Peyer's patch (tissue), 4 donors: ENCODE measurements at regions not wholly inside any gene's neighbourhood (a gene's known extent, or its start where the extent isn't known, plus 50 kb on each side); places are given as distances from the start of the nearest gene placed in this dataset.

Experiments
- DNase-seq, 3 donors: peaks; one replicate each; pipeline ENCODE4 v3.0.0-alpha.2; 2017 to 2019
- H3K27ac ChIP-seq, 4 donors: fragments of 200-600 bp; sonication (generic); one replicate each; pipeline ENCODE4 v1.5.1; 2016 to 2019
- H3K27me3 ChIP-seq, 2 donors: fragments of 200-600 bp; sonication (generic); one replicate each; pipeline ENCODE4 v1.5.1; 2019
- H3K36me3 ChIP-seq, 3 donors: fragments of 200-600 bp; sonication (generic); one replicate each; pipeline ENCODE4 v1.5.1; 2016 to 2019
- H3K4me1 ChIP-seq, 4 donors: fragments of 200-600 bp; sonication (generic); one replicate each; pipeline ENCODE4 v1.5.1; 2016 to 2019
- H3K4me3 ChIP-seq, 4 donors: fragments of 200-600 bp; sonication (generic); 1 replicate in 3 of 4; 2 replicates in 1 of 4; pipeline ENCODE4 v1.5.1; 2016 to 2019; ENCODE audit warnings: mild to moderate bottlenecking in 1 of 4
- H3K9me3 ChIP-seq, 4 donors: fragments of 200-600 bp; sonication (generic); one replicate each; pipeline ENCODE4 v1.5.1; 2016 to 2019; ENCODE audit warnings: mild to moderate bottlenecking in 1 of 4
- POLR2A ChIP-seq, 2 donors: fragments of 450-650 bp; IDR thresholded peaks; one replicate each; pipeline ENCODE4 v1.5.1; 2017; ENCODE audit warnings: antibody characterized with exemption in 2 of 2, mild to moderate bottlenecking in 2 of 2, moderate library complexity in 2 of 2
- TF ChIP-seq, protein P1 (sequence below), 6 experiments: fragments of 450-650 bp in 4 of 6; fragments of 200-600 bp in 2 of 6; sonication (generic) in 1 of 6; IDR thresholded peaks; one replicate each; pipeline ENCODE4 v1.5.1; 2017 to 2019; ENCODE audit warnings: antibody characterized with exemption in 6 of 6, mild to moderate bottlenecking in 3 of 6, moderate library complexity in 1 of 6

DNA sequence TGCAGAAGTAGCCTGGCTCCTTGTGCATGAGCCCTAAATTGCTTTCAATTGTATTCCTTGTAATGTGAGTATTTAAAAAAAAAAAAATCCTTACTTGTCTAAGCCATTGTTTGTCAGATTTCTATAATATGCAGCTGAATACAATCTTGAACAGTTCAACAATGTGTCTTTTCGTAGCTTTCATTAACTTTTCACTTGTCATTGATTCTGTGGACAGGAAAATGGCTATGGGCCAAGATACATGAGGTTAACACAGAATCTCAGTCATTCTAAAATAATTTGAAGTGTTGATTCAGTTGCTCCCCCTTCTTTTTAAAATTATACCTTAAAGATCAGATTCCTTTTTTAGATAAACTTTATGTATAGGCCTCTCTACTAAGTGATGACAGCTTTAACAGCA lies 395.8 kb upstream of the KLF12 start:
- no peaks in the 10 kb centered on the region for H3K9me3 ChIP-seq
- H3K27me3 ChIP-seq, result no peaks in the 10 kb centered on the region
- no peak overlapping the region for H3K27ac ChIP-seq
- no peak overlapping the region for H3K4me3 ChIP-seq
- no peaks in the 10 kb centered on the region for H3K36me3 ChIP-seq
- DNase-seq, result no peak
- no peaks in the 10 kb centered on the region for H3K4me1 ChIP-seq
- TF ChIP-seq POLR2A (IDR thresholded peaks at IDR 0.05), result no peak
- TF ChIP-seq, protein P1, sequence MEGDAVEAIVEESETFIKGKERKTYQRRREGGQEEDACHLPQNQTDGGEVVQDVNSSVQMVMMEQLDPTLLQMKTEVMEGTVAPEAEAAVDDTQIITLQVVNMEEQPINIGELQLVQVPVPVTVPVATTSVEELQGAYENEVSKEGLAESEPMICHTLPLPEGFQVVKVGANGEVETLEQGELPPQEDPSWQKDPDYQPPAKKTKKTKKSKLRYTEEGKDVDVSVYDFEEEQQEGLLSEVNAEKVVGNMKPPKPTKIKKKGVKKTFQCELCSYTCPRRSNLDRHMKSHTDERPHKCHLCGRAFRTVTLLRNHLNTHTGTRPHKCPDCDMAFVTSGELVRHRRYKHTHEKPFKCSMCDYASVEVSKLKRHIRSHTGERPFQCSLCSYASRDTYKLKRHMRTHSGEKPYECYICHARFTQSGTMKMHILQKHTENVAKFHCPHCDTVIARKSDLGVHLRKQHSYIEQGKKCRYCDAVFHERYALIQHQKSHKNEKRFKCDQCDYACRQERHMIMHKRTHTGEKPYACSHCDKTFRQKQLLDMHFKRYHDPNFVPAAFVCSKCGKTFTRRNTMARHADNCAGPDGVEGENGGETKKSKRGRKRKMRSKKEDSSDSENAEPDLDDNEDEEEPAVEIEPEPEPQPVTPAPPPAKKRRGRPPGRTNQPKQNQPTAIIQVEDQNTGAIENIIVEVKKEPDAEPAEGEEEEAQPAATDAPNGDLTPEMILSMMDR (IDR thresholded peaks at IDR 0.05), result no peak

DNA sequence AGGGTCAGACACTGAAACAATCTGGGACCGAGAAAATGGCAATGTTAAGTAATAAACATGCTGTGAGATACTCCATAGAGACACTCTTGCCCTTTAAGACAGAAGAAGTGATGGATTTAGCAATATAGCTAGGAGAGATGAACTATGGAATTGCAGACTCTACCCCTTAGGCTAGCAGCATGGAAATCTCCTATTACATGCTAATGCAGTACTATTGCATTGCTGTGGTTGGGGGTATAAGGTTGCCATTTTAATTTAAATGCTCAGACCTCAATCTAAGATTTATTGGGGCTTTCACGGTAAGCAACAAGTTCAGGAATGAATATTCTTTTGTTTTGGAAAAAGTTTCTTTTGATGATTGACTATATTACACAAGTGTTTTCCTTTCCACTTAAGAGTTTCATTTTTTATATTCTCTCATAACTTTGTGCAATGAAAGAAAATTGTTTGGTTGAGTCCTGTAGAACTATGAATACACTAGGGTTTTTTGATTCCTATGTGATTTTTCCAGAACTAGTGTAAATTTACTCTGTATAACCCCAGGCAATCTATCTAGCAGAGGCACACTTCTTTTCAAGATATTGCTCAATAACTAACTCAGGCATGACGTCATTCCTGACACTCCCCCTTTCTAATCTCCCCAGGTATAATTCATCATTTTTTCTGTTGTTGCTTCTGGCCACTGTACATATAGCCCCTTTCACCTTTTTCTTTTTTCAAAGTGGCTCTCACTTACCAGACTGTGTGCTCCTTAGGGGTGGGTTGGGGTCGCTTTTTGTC lies 394.7 kb upstream of the KLF12 start:
- Histone ChIP-seq H3K4me1 (no peaks in the 10 kb centered on the region), H3K36me3 (no peaks in the 10 kb centered on the region), H3K27me3 (no peaks in the 10 kb centered on the region), H3K4me3 (no peak overlapping the region), H3K9me3 (no peaks in the 10 kb centered on the region), H3K27ac (no peak overlapping the region)
- no peak for DNase-seq
- TF ChIP-seq POLR2A (IDR thresholded peaks at IDR 0.05), result no peak
- TF ChIP-seq, protein P1 (IDR thresholded peaks at IDR 0.05), result no peak

GRCh38 chr13:74523057-74523456 lies 388.9 kb upstream of the KLF12 start:
- DNase-seq, result no peak
- TF ChIP-seq, protein P1 (IDR thresholded peaks at IDR 0.05), result no peak
- no peak for TF ChIP-seq POLR2A (IDR thresholded peaks at IDR 0.05)
- H3K27ac ChIP-seq, result no peak overlapping the region
- H3K36me3 ChIP-seq, result no peaks in the 10 kb centered on the region
- H3K9me3 ChIP-seq, result no peaks in the 10 kb centered on the region
- no peak overlapping the region for H3K4me3 ChIP-seq
- H3K4me1 ChIP-seq, result no peaks in the 10 kb centered on the region
- no peaks in the 10 kb centered on the region for H3K27me3 ChIP-seq

GRCh38 chr13:74511523-74511922 lies 377.3 kb upstream of the KLF12 start:
- H3K4me1 ChIP-seq, result no peaks in the 10 kb centered on the region
- DNase-seq, result no peak
- H3K36me3 ChIP-seq, result no peaks in the 10 kb centered on the region
- no peak for TF ChIP-seq POLR2A (IDR thresholded peaks at IDR 0.05)
- no peaks in the 10 kb centered on the region for H3K9me3 ChIP-seq
- H3K4me3 ChIP-seq, result no peak overlapping the region
- no peaks in the 10 kb centered on the region for H3K27me3 ChIP-seq
- H3K27ac ChIP-seq, result no peak overlapping the region

DNA sequence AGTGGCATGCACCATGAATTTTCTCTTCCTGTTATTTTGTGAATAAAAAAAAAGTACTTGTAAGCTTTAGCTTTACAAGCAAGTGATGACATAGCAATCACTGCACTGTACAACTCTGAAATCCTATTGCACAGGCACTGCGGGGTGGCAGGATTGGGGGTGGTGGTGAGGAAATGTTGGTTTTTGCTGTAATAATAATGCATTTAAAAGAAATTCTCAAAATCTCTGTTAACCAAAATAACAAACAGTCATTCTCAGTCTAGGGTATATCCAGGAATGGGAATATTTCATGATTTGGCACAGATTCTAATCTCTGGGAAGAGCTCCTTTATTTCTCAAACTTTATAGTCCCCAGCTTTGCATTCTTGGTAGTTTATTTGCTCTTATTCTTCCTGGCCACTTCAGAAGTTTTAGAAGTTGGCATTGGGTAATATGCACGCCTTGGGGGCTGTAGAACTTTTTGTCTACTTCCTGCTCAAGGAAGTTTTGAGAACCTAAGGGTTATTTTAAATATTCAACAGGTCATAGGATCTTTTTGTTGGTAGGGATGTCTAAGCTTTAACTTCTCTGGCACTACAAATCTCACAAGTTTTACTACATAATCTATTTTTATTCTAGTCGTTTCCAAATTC lies 353.0 kb upstream of the KLF12 start:
- TF ChIP-seq, protein P1 (IDR thresholded peaks at IDR 0.05), result no peak
- TF ChIP-seq POLR2A (IDR thresholded peaks at IDR 0.05), result no peak
- no peak overlapping the region for H3K4me3 ChIP-seq
- no peaks in the 10 kb centered on the region for H3K4me1 ChIP-seq
- no peak for DNase-seq
- no peaks in the 10 kb centered on the region for H3K27me3 ChIP-seq
- H3K36me3 ChIP-seq, result no peaks in the 10 kb centered on the region
- H3K27ac ChIP-seq, result no peak overlapping the region
- no peaks in the 10 kb centered on the region for H3K9me3 ChIP-seq

DNA sequence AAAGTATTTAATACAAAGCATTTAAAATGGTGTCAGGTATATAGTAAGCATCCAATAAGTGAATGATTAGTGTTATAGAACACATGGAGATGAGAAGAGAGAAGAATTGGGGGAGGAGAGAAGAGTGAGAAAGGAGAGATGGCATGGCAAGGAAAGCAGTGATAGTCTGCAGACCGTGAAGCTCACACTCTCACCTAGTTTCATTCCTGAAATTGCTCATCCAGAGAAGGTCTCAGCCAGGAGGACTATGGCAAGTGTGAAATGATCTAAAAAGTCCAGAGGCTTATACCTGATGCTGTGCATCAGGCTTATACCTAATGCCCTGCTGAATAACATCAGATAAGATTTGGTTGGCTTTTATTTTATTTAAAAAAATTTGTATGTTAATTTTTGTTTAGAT lies 351.6 kb upstream of the KLF12 start:
- no peaks in the 10 kb centered on the region for H3K9me3 ChIP-seq
- no peak overlapping the region for H3K27ac ChIP-seq
- DNase-seq, result no peak
- H3K27me3 ChIP-seq, result no peaks in the 10 kb centered on the region
- no peak overlapping the region for H3K4me3 ChIP-seq
- TF ChIP-seq POLR2A (IDR thresholded peaks at IDR 0.05), result no peak
- TF ChIP-seq, protein P1 (IDR thresholded peaks at IDR 0.05), result no peak
- H3K4me1 ChIP-seq, result no peaks in the 10 kb centered on the region
- H3K36me3 ChIP-seq, result no peaks in the 10 kb centered on the region
